ENCODE measurements at regions not wholly inside any gene's neighbourhood (a gene's known extent, or its start where the extent isn't known, plus 50 kb on each side); places are given as distances from the start of the nearest gene placed in this dataset.

DNA sequence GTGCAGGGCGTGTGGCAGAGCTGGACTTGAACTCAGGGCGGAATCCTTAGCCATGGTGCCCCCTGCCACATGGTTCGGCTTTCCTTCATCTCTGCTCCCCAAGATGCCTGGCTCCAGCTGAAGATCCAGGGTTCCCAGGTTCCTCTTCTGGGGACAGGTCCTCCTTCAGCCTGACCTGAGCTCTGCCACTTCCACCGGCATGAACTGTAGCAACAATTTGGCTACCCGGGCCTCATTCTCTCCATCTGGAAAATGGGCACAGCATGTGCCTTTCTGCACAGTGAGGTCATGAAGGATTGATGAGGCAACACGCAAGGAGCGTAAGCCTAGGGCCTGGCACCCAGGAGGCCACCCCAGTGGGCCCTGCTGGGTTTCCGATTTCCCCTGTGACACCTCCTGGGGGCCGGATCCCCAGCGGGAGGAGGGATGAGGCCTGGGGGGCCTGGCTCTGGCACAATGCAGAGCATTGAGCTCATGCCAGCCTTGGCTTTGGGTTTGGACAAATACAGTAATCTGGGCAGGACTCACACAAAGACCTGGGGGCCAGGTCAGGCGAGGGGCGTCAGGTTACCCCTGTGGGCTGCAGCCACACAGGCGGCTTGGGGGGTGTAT is 74.0 kb downstream of the CEBPB start:
- Histone ChIP-seq H3K9me3 (ENCODE audit: low read length) (no peaks in the 10 kb centered on the region), H3K27me3 (ENCODE audit: insufficient read depth, low read length) (no peaks in the 10 kb centered on the region), H3K36me3 (ENCODE audit: insufficient read depth, low read length) (no peaks in the 10 kb centered on the region), H3K4me3 (ENCODE audit: low read length) (no peak overlapping the region), H2AFZ (ENCODE audit: low read depth, low read length) (no peak overlapping the region), H3K4me1 (ENCODE audit: insufficient read depth, low read length) (no peaks in the 10 kb centered on the region)

- H3K4me1 ChIP-seq (ENCODE audit: insufficient read depth, low read length): no peaks in the 10 kb centered on the region
- H3K4me3 ChIP-seq (ENCODE audit: low read length): no peak overlapping the region
- no peaks in the 10 kb centered on the region for H3K36me3 ChIP-seq (ENCODE audit: insufficient read depth, low read length)
- no peaks in the 10 kb centered on the region for H3K9me3 ChIP-seq (ENCODE audit: low read length)
- H3K27me3 ChIP-seq (ENCODE audit: insufficient read depth, low read length): no peaks in the 10 kb centered on the region
- no peak overlapping the region for H2AFZ ChIP-seq (ENCODE audit: low read depth, low read length)
Measured at GRCh38 chr20:50265245-50265946, 74.8 kb downstream of the CEBPB start.

DNA sequence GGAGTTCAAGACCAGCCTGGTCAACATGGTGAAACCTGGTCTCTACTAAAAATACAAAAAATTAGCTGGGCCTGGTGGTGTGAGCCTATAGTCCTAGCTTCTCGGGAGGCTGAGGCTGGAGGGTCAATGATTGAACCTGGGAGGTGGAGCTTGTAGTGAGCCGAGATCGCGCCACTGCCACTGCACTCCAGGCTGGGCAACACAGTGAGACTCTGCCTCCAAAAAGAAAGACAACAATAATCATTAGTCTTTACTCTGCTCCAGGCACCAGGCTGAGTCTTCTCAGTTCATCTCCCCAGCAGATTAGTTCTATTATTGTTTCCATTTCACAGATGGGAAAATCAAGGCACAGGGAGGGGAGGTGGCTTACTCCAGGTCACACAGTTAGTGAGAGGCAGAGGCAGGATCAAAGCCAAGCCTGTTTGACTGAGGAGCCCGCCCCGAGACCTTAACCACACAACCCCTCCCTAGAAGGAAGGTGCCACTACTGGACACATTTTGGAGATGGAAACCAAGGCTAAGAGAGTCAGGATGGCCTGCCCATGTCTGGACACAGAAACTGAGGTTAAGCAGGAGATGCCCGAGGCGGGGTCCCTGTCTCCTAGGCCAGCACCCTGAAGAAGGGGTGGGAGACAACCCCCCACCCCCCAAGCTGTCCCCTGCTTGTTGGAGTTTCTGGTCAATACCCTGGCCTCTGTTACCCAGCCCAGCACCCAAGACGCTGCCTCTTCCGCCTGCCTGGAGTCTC is 75.8 kb downstream of the CEBPB start:
- Histone ChIP-seq H3K27me3 (ENCODE audit: insufficient read depth, low read length) (no peaks in the 10 kb centered on the region), H3K4me3 (ENCODE audit: low read length) (no peak overlapping the region), H2AFZ (ENCODE audit: low read depth, low read length) (no peak overlapping the region), H3K36me3 (ENCODE audit: insufficient read depth, low read length) (no peaks in the 10 kb centered on the region), H3K4me1 (ENCODE audit: insufficient read depth, low read length) (no peaks in the 10 kb centered on the region), H3K9me3 (ENCODE audit: low read length) (no peaks in the 10 kb centered on the region)

DNA sequence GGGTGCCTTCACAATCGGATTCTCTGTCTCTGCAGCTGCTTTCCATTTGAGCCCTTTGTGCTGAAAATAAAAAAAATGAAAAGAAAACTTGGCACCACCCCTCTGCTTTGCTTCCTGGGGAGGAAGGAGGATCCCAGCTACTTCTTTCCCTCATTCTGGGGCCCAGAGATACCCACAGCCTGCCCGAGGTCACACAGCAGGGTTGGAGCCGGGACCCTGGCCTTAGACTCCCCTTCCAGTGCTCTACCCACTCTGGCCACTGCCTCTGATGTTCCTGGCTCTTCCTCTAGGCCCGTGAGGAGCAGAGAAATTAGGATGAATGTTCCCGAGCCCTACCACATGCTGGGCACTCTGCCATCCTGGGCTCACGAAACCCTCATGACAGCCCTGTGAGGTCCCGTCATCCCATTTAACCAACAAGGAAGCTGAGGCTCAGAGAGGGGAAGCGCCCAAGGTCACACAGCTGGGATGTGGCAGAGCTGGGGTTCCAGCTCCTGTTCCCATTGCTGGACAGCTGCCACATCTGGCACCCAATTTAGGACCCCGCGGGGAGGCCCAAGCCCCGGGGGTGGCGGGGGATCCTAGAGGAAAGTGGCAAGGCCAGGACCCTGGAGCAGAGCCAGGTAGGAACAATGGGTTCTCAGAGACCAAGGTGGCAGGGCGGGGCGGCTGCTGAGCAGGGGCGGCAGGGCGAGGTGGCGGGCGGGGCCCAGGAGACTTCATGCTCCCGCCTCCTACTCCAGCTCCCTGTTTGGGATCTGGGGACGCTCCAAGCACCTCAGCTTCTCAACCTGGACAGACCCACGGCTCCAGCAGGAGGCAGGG is 76.6 kb downstream of the CEBPB start:
- Histone ChIP-seq H3K4me3 (ENCODE audit: low read length) (no peak overlapping the region), H2AFZ (ENCODE audit: low read depth, low read length) (no peak overlapping the region), H3K36me3 (ENCODE audit: insufficient read depth, low read length) (no peaks in the 10 kb centered on the region), H3K27me3 (ENCODE audit: insufficient read depth, low read length) (no peaks in the 10 kb centered on the region), H3K9me3 (ENCODE audit: low read length) (no peaks in the 10 kb centered on the region), H3K4me1 (ENCODE audit: insufficient read depth, low read length) (no peaks in the 10 kb centered on the region)

GRCh38 chr20:50267866-50268219 is 77.2 kb downstream of the CEBPB start:
- Histone ChIP-seq H3K27me3 (ENCODE audit: insufficient read depth, low read length) (no peaks in the 10 kb centered on the region), H3K36me3 (ENCODE audit: insufficient read depth, low read length) (no peaks in the 10 kb centered on the region), H3K4me1 (ENCODE audit: insufficient read depth, low read length) (no peaks in the 10 kb centered on the region), H3K4me3 (ENCODE audit: low read length) (no peak overlapping the region), H2AFZ (ENCODE audit: low read depth, low read length) (no peak overlapping the region), H3K9me3 (ENCODE audit: low read length) (no peaks in the 10 kb centered on the region)

DNA sequence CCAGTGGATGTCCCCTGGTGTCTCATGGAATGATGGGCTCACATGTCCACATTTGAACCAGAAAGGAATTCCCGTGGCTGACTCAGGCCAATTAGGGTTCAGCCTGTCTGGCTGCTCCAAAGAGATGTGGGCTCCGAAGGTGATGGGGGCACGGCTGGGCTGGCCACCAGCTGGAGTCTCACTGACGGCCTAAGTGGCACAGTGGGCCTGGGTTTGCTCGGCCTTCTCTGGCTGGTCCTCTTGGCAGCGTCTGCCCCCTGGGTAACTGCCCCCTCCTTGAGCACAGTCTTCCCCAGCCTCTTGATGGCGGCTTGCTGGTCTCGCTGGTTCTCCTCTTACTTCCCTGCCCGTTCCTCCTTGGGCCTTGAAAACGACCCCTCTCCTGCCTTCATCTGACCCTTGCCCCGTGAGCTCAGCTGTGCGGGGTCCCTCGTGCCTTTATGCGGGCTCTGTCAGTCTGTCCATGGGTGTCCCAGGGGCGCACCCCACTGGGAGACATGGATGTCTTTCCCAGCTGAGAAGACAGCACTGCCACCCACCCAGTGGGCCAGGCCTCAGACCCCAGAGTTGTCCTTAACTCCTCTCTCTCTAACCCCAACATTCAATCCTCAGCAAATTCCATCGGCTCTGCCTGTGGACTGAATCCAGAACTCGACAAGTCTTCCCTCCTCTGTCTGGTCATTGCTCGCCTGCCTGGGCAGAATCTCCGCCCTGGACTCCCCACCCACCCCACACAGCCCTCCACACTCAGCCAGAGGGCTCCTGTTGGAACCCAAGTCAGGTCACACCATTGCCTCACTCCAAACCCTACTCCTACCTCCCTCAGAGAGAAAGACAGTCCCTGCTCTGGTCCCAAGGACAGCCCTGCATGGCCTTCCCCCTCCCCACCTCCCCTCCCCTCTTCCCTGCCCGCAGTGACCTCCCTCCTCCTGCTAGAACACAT is 78.7 kb downstream of the CEBPB start:
- H3K4me1 ChIP-seq (ENCODE audit: insufficient read depth, low read length): no peaks in the 10 kb centered on the region
- H2AFZ ChIP-seq (ENCODE audit: low read depth, low read length): no peak overlapping the region
- no peak overlapping the region for H3K4me3 ChIP-seq (ENCODE audit: low read length)
- H3K27me3 ChIP-seq (ENCODE audit: insufficient read depth, low read length): no peaks in the 10 kb centered on the region
- H3K9me3 ChIP-seq (ENCODE audit: low read length): no peaks in the 10 kb centered on the region
- no peaks in the 10 kb centered on the region for H3K36me3 ChIP-seq (ENCODE audit: insufficient read depth, low read length)

- Histone ChIP-seq H3K4me3 (ENCODE audit: low read length) (no peak overlapping the region), H3K36me3 (ENCODE audit: insufficient read depth, low read length) (no peaks in the 10 kb centered on the region), H3K9me3 (ENCODE audit: low read length) (no peaks in the 10 kb centered on the region), H3K4me1 (ENCODE audit: insufficient read depth, low read length) (no peaks in the 10 kb centered on the region), H2AFZ (ENCODE audit: low read depth, low read length) (no peak overlapping the region), H3K27me3 (ENCODE audit: insufficient read depth, low read length) (no peaks in the 10 kb centered on the region)
Measured at GRCh38 chr20:50270034-50270395, 79.4 kb downstream of the CEBPB start.

- no peaks in the 10 kb centered on the region for H3K27me3 ChIP-seq (ENCODE audit: insufficient read depth, low read length)
- H3K9me3 ChIP-seq (ENCODE audit: low read length): no peaks in the 10 kb centered on the region
- no peak overlapping the region for H2AFZ ChIP-seq (ENCODE audit: low read depth, low read length)
- no peak overlapping the region for H3K4me3 ChIP-seq (ENCODE audit: low read length)
- no peaks in the 10 kb centered on the region for H3K36me3 ChIP-seq (ENCODE audit: insufficient read depth, low read length)
- H3K4me1 ChIP-seq (ENCODE audit: insufficient read depth, low read length): no peaks in the 10 kb centered on the region
Measured at GRCh38 chr20:50270569-50270968, 79.9 kb downstream of the CEBPB start.

DNA sequence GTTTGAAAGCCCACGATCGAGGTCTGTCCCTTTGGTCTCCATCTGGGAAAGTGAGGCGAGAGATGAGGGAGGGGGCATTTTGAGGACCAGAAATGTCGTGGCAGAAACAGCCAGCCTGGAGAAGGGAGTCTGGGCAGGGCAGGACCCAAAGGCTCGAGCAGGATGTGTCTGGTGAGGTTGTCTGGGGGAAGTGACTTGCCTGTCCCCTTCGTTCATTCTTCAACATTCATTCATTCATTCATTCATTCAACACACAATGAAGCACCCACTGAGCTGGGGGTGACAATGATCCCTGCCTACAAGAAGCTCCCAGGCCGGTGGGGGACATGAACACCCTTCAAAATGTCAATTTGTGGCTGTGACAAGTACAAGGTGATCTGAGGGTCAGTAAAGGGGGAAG is 80.5 kb downstream of the CEBPB start:
- Histone ChIP-seq H3K4me3 (ENCODE audit: low read length) (no peak overlapping the region), H3K27me3 (ENCODE audit: insufficient read depth, low read length) (no peaks in the 10 kb centered on the region), H3K9me3 (ENCODE audit: low read length) (no peaks in the 10 kb centered on the region), H3K4me1 (ENCODE audit: insufficient read depth, low read length) (no peaks in the 10 kb centered on the region), H3K36me3 (ENCODE audit: insufficient read depth, low read length) (no peaks in the 10 kb centered on the region), H2AFZ (ENCODE audit: low read depth, low read length) (no peak overlapping the region)

GRCh38 chr20:50271612-50272011 is 81.0 kb downstream of the CEBPB start:
- no peaks in the 10 kb centered on the region for H3K4me1 ChIP-seq (ENCODE audit: insufficient read depth, low read length)
- H2AFZ ChIP-seq (ENCODE audit: low read depth, low read length): no peak overlapping the region
- H3K27me3 ChIP-seq (ENCODE audit: insufficient read depth, low read length): no peaks in the 10 kb centered on the region
- no peaks in the 10 kb centered on the region for H3K36me3 ChIP-seq (ENCODE audit: insufficient read depth, low read length)
- no peaks in the 10 kb centered on the region for H3K9me3 ChIP-seq (ENCODE audit: low read length)
- H3K4me3 ChIP-seq (ENCODE audit: low read length): no peak overlapping the region

DNA sequence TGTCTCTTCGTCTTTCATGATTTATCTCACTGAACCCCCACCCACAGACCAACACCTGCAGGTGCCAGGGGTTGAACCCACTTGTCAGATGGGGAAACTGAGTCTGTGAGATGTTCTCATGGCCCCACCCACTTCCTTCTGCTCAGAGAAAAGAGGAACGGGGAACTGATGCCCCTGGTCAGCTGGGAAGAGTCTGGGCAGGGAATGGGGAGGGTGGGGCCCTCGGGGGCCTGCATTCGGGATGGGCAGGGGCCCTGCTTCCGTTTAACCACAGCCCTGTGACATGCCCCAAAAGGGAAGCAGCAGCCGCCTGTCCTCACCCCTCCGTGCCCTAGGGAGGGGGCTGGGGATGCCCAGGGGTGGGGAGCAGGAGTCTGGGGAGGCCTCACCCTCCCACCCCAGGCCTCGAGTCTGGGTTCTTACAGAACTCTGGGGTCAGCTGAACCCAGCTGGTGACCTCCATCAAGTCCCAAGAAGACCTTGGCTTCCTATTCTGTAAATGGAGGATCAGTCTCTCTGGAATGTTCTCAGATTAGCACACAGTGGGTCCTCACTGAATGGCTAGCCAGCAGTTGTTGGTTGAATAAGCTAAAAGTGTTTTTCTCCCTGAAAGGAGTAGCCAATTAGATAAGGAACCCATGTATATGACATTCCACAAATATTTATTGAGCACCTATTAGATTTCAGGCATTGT is 81.5 kb downstream of the CEBPB start:
- Histone ChIP-seq H3K9me3 (ENCODE audit: low read length) (no peaks in the 10 kb centered on the region), H3K4me3 (ENCODE audit: low read length) (no peak overlapping the region), H2AFZ (ENCODE audit: low read depth, low read length) (no peak overlapping the region), H3K4me1 (ENCODE audit: insufficient read depth, low read length) (no peaks in the 10 kb centered on the region), H3K27me3 (ENCODE audit: insufficient read depth, low read length) (no peaks in the 10 kb centered on the region), H3K36me3 (ENCODE audit: insufficient read depth, low read length) (no peaks in the 10 kb centered on the region)

All from neuron (in vitro differentiated cells).